ENCODE measurements at regions not wholly inside any gene's neighbourhood (a gene's known extent, or its start where the extent isn't known, plus 50 kb on each side); places are given as distances from the start of the nearest gene placed in this dataset.

GRCh38 chr7:94266238-94266644, 128.5 kb upstream of the COL1A2 start:
- no peak overlapping the region for H3K27ac ChIP-seq (ENCODE audit: low read length)
- H3K36me3 ChIP-seq (replicated peaks; ENCODE audit: low read depth, low read length) = no peaks in the 10 kb centered on the region
- no peak overlapping the region for H3K4me2 ChIP-seq (ENCODE audit: low read length)
- no peak overlapping the region for H2AFZ ChIP-seq (ENCODE audit: low read depth, low read length)
- no peaks in the 10 kb centered on the region for H3K79me2 ChIP-seq (ENCODE audit: low read length)
- H3K9me3 ChIP-seq (ENCODE audit: insufficient read depth, low read length) = no peaks in the 10 kb centered on the region
- TF ChIP-seq EZH2phosphoT487 (IDR thresholded peaks at IDR 0.05; ENCODE audit: low read depth) (no peak), CTCF (IDR thresholded peaks at IDR 0.05; ENCODE audit: low read depth, low read length) (no peak)
- no peaks in the 10 kb centered on the region for H4K20me1 ChIP-seq (ENCODE audit: insufficient read depth, low read length)
- no peaks in the 10 kb centered on the region for H3K27me3 ChIP-seq (ENCODE audit: low read depth, low read length)
- no peak overlapping the region for H3K9ac ChIP-seq (ENCODE audit: low read length)
- peaks cover 2% of the 10 kb centered on the region; the same call in 1 of the 2 replicates for H3K4me1 ChIP-seq (ENCODE audit: low read length)
- no peak overlapping the region for H3K4me3 ChIP-seq (ENCODE audit: low read length)

- H3K4me1 ChIP-seq (ENCODE audit: low read length) = peaks cover 6% of the 10 kb centered on the region; the same call in 1 of the 2 replicates
- TF ChIP-seq EZH2phosphoT487 (IDR thresholded peaks at IDR 0.05; ENCODE audit: low read depth) (no peak), CTCF (IDR thresholded peaks at IDR 0.05; ENCODE audit: low read depth, low read length) (no peak)
- no peak overlapping the region for H2AFZ ChIP-seq (ENCODE audit: low read depth, low read length)
- H3K9ac ChIP-seq (ENCODE audit: low read length) = no peak overlapping the region
- no peak overlapping the region for H3K27ac ChIP-seq (ENCODE audit: low read length)
- H3K4me3 ChIP-seq (ENCODE audit: low read length) = no peak overlapping the region
- no peaks in the 10 kb centered on the region for H4K20me1 ChIP-seq (ENCODE audit: insufficient read depth, low read length)
- H3K79me2 ChIP-seq (ENCODE audit: low read length) = no peaks in the 10 kb centered on the region
- 0 out of 2 replicates have a peak, but pooled peaks cover 3% of the 10 kb centered on the region for H3K27me3 ChIP-seq (ENCODE audit: low read depth, low read length)
- H3K36me3 ChIP-seq (replicated peaks; ENCODE audit: low read depth, low read length) = no peaks in the 10 kb centered on the region
- H3K4me2 ChIP-seq (ENCODE audit: low read length) = no peak overlapping the region
- no peaks in the 10 kb centered on the region for H3K9me3 ChIP-seq (ENCODE audit: insufficient read depth, low read length)
Observed at GRCh38 chr7:94270772-94271171, 123.9 kb upstream of the COL1A2 start.

DNA sequence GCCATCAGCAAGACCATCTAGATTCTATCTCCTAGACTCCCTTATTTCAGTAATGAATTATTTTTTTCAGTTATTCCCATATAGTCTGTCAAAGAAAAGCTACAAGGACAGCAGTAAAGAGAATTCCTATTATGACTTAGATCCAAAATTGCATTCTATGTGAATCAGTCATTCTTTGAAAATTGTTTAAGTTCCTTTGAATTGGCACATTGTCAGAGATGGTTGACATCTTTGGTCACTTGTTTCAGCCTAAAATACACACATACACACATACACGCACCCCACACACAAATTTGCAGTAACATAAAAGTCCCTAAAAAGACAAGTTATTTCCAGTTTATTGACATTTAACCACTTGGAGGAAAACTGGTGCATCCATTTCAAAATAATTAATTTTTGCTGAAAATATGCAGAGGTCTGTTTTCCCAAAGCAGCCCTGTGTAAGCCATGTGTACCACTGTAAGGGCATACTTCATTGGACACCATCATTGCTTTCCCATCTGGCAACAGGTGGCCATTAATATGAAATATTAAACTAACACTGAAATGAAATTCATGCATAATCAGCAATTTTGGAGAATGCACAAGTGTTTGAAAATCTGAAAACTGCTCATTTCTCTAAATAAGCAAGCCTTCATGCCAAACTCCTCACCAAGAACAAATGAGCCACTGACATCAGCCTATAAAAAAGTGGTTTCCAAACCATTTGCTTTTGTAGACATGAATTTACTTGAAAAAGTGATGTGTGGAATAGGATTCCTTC, 121.7 kb upstream of the COL1A2 start:
- peaks cover 6% of the 10 kb centered on the region; the same call in 1 of the 2 replicates for H3K4me1 ChIP-seq (ENCODE audit: low read length)
- no peak overlapping the region for H3K4me2 ChIP-seq (ENCODE audit: low read length)
- no peaks in the 10 kb centered on the region for H3K79me2 ChIP-seq (ENCODE audit: low read length)
- 0 out of 2 replicates have a peak, but pooled peaks cover 6% of the 10 kb centered on the region for H3K27me3 ChIP-seq (ENCODE audit: low read depth, low read length)
- no peaks in the 10 kb centered on the region for H3K36me3 ChIP-seq (replicated peaks; ENCODE audit: low read depth, low read length)
- H3K27ac ChIP-seq (ENCODE audit: low read length) = no peak overlapping the region
- TF ChIP-seq CTCF (IDR thresholded peaks at IDR 0.05; ENCODE audit: low read depth, low read length) (no peak), EZH2phosphoT487 (IDR thresholded peaks at IDR 0.05; ENCODE audit: low read depth) (no peak)
- no peak overlapping the region for H2AFZ ChIP-seq (ENCODE audit: low read depth, low read length)
- no peaks in the 10 kb centered on the region for H3K9me3 ChIP-seq (ENCODE audit: insufficient read depth, low read length)
- H3K9ac ChIP-seq (ENCODE audit: low read length) = no peak overlapping the region
- H3K4me3 ChIP-seq (ENCODE audit: low read length) = no peak overlapping the region
- H4K20me1 ChIP-seq (ENCODE audit: insufficient read depth, low read length) = no peaks in the 10 kb centered on the region

DNA sequence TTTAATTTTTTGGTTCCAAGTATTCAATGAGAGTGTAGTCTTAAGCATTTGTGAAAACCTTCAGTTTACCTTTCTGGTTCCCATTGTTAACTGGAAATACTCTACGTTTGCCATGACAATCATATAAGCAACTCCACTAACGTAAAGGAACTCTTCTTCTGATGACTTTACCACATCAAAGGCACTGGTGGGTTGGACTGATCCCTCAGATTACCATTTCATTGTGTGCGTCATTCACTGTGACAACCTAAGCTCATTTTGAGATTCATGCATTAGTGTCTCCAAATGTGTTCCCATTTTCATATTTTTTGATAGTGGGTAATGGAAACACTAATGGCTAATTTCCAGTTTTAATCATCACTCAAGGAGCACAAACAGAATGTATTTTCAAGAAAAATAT, 119.9 kb upstream of the COL1A2 start:
- no peak for TF ChIP-seq EZH2phosphoT487 (IDR thresholded peaks at IDR 0.05; ENCODE audit: low read depth)
- TF ChIP-seq CTCF (IDR thresholded peaks at IDR 0.05; ENCODE audit: low read depth, low read length) = no peak
- Histone ChIP-seq H3K27me3 (ENCODE audit: low read depth, low read length) (0 out of 2 replicates have a peak, but pooled peaks cover 6% of the 10 kb centered on the region), H3K4me2 (ENCODE audit: low read length) (no peak overlapping the region), H3K27ac (ENCODE audit: low read length) (no peak overlapping the region), H3K9ac (ENCODE audit: low read length) (no peak overlapping the region), H2AFZ (ENCODE audit: low read depth, low read length) (no peak overlapping the region), H3K9me3 (ENCODE audit: insufficient read depth, low read length) (no peaks in the 10 kb centered on the region), H3K79me2 (ENCODE audit: low read length) (no peaks in the 10 kb centered on the region), H4K20me1 (ENCODE audit: insufficient read depth, low read length) (no peaks in the 10 kb centered on the region), H3K36me3 (replicated peaks; ENCODE audit: low read depth, low read length) (no peaks in the 10 kb centered on the region), H3K4me1 (ENCODE audit: low read length) (peaks cover 6% of the 10 kb centered on the region; the same call in 1 of the 2 replicates), H3K4me3 (ENCODE audit: low read length) (no peak overlapping the region)

All from OCI-LY3 (cell line).